SU-DHL-6 (cell line): ENCODE measurements at regions not wholly inside any gene's neighbourhood (a gene's known extent, or its start where the extent isn't known, plus 50 kb on each side); places are given as distances from the start of the nearest gene placed in this dataset.

ENCODE experiments used
- EZH2phosphoT487 ChIP-seq: fragments of 200-600 bp; sonication (generic), shearing (Covaris generic); conservative IDR thresholded peaks from 2 replicates; pipeline ENCODE4 v1.6.1; 2018; ENCODE audit warnings: mild to moderate bottlenecking, antibody characterized with exemption, low read length, moderate library complexity, mixed read lengths
- TF ChIP-seq, protein P1 (sequence below): fragments of 200-600 bp; sonication (generic); IDR thresholded peaks from one replicate; pipeline ENCODE4 v1.5.1; 2017; ENCODE audit warnings: antibody characterized with exemption, mild to moderate bottlenecking, low read length, moderate library complexity; ENCODE audit not compliant: insufficient read depth, poor library complexity, severe bottlenecking

DNA sequence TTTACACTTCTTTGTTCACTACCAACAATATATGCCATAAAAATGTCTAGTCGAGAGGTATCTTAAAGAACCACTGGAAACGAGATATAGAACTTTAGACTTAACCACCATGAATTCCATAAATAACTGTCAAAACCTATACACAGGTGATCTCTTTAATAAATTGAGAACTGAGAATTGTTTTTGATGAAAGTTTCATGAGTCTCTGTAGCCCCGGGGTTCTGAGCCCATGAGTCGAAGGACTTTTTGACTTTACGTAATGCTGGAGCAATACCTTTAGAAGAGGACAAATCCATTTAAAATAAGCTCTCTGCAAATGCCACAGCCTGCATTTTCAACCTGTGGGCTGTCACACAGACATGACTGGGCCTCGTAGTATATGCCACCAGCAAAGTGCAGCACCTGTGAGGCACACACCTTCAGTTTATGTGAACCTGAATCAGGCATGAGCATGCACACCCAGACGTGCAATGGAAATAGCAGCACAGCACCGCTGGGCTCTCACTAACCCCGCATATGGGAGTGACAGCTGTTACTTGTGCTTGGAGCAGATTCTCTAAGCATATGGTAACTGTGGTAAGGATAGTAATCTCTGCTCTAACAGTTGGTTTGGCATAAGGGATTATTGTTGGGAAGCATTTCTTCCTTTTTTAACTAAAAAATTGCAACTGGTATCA, 383.2 kb downstream of the SOCS6 start:
- TF ChIP-seq, protein P1, sequence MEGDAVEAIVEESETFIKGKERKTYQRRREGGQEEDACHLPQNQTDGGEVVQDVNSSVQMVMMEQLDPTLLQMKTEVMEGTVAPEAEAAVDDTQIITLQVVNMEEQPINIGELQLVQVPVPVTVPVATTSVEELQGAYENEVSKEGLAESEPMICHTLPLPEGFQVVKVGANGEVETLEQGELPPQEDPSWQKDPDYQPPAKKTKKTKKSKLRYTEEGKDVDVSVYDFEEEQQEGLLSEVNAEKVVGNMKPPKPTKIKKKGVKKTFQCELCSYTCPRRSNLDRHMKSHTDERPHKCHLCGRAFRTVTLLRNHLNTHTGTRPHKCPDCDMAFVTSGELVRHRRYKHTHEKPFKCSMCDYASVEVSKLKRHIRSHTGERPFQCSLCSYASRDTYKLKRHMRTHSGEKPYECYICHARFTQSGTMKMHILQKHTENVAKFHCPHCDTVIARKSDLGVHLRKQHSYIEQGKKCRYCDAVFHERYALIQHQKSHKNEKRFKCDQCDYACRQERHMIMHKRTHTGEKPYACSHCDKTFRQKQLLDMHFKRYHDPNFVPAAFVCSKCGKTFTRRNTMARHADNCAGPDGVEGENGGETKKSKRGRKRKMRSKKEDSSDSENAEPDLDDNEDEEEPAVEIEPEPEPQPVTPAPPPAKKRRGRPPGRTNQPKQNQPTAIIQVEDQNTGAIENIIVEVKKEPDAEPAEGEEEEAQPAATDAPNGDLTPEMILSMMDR, result no peak
- no peak for TF ChIP-seq EZH2phosphoT487
